ENCODE measurements at regions not wholly inside any gene's neighbourhood (a gene's known extent, or its start where the extent isn't known, plus 50 kb on each side); places are given as distances from the start of the nearest gene placed in this dataset.

DNA sequence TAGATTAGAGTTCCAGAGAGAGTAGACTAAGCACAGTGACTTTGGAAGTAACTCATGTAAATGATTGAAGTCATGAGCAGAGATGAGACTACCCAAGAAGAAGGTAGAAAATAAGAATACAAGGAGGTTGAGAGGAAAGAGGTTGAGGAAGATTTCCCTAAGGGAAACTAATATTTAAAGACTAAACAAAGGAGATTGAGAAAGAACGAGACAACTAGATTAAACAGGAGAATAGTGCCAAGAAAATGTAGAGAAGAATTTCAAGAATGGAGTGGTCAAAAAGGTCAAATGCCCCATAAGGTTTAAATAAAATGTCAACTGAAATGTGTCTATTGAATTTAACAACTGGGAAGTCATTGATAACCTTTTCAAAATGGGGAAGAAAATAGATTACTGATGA is 59.0 kb downstream of the RPS29 start:
- POLR2A ChIA-PET: no interaction called here
- TF ChIP-seq CTCF (IDR thresholded peaks at IDR 0.05; ENCODE audit: low read depth, low read length): no peak
- CTCF ChIA-PET: no interaction called here

GRCh38 chr14:49526101-49526500 is 60.1 kb downstream of the RPS29 start:
- no peak for TF ChIP-seq CTCF (IDR thresholded peaks at IDR 0.05; ENCODE audit: low read depth, low read length)
- ChIA-PET POLR2A (no interaction called here), CTCF (interaction anchor here (0.9 kb wide), 1 partner anchor 65 kb away, joined by 4 read pairs; no protein-coding TSS in a partner anchor)
- no peak for DNase-seq (ENCODE audit: low read depth, low spot score)
- Histone ChIP-seq H3K27me3 (ENCODE audit: control insufficient read depth, insufficient read depth, low read length) (peaks cover 2% of the 10 kb centered on the region), H3K27ac (ENCODE audit: low read depth, low read length) (no peak overlapping the region), H3K9me3 (ENCODE audit: control insufficient read depth, insufficient read depth, low read length) (no peaks in the 10 kb centered on the region), H3K4me3 (ENCODE audit: low read depth, low read length) (no peak overlapping the region)

More for the DNA sequence above, 59.0 kb downstream of the RPS29 start:
- Histone ChIP-seq H3K9me3 (ENCODE audit: control insufficient read depth, insufficient read depth, low read length) (no peaks in the 10 kb centered on the region), H3K27me3 (ENCODE audit: control insufficient read depth, insufficient read depth, low read length) (peaks cover 2% of the 10 kb centered on the region), H3K27ac (ENCODE audit: low read depth, low read length) (no peak overlapping the region), H3K4me3 (ENCODE audit: low read depth, low read length) (no peak overlapping the region)
- no peak for DNase-seq (ENCODE audit: low read depth, low spot score)

DNA sequence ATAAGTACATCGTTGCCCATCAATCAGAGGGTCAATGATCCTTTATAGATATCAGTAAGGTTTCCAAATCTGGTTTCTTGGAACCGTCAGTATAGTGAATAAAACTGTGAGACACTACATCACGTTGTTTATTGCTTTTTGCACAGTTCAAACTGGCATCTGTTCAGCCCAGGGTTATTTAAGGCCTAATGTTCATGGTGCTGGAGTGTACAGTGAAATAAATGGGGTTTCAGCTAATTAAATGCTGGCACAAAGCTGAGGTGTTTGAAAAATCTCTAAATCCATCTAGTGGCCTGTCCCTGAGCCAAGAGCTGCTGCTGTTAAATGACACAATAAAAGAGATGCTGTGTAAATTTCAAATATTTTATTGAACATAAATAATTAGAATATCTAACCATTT is 69.9 kb downstream of the RPS29 start:
- no peak for DNase-seq (ENCODE audit: low read depth, low spot score)
- H3K9me3 ChIP-seq (ENCODE audit: control insufficient read depth, insufficient read depth, low read length): no peaks in the 10 kb centered on the region
- TF ChIP-seq CTCF (IDR thresholded peaks at IDR 0.05; ENCODE audit: low read depth, low read length): no peak
- ChIA-PET POLR2A (no interaction called here), CTCF (interaction anchor here (1.6 kb wide), 1 partner anchor 19 kb away, joined by 3 read pairs; no protein-coding TSS in a partner anchor)
- H3K27me3 ChIP-seq (ENCODE audit: control insufficient read depth, insufficient read depth, low read length): no peaks in the 10 kb centered on the region
- H3K4me3 ChIP-seq (ENCODE audit: low read depth, low read length): no peak overlapping the region
- no peak overlapping the region for H3K27ac ChIP-seq (ENCODE audit: low read depth, low read length)

GRCh38 chr14:49512571-49512970 is 73.6 kb downstream of the RPS29 start:
- CTCF ChIA-PET: interaction anchor here (1.0 kb wide), 1 partner anchor 15 kb away, joined by 3 read pairs; no protein-coding TSS in a partner anchor
- Histone ChIP-seq H3K9me3 (ENCODE audit: control insufficient read depth, insufficient read depth, low read length) (no peaks in the 10 kb centered on the region), H3K27ac (ENCODE audit: low read depth, low read length) (no peak overlapping the region), H3K27me3 (ENCODE audit: control insufficient read depth, insufficient read depth, low read length) (no peaks in the 10 kb centered on the region), H3K4me3 (ENCODE audit: low read depth, low read length) (no peak overlapping the region)
- TF ChIP-seq CTCF (IDR thresholded peaks at IDR 0.05; ENCODE audit: low read depth, low read length): no peak
- POLR2A ChIA-PET: no interaction called here
- no peak for DNase-seq (ENCODE audit: low read depth, low spot score)

GRCh38 chr14:49512147-49512551 is 74.0 kb downstream of the RPS29 start:
- H3K27ac ChIP-seq (ENCODE audit: low read depth, low read length): peak overlapping the region; percentile 2
- no peak for TF ChIP-seq CTCF (IDR thresholded peaks at IDR 0.05; ENCODE audit: low read depth, low read length)
- H3K4me3 ChIP-seq (ENCODE audit: low read depth, low read length): no peak overlapping the region
- H3K27me3 ChIP-seq (ENCODE audit: control insufficient read depth, insufficient read depth, low read length): no peaks in the 10 kb centered on the region
- no peaks in the 10 kb centered on the region for H3K9me3 ChIP-seq (ENCODE audit: control insufficient read depth, insufficient read depth, low read length)
- DNase-seq (ENCODE audit: low read depth, low spot score): peak; percentile 13
- ChIA-PET POLR2A (no interaction called here), CTCF (interaction anchor here (1.0 kb wide), 1 partner anchor 15 kb away, joined by 3 read pairs; no protein-coding TSS in a partner anchor)

Data from AG04450 (cell line).